Heart right ventricle (tissue), 16 donors: ENCODE measurements at regions not wholly inside any gene's neighbourhood (a gene's known extent, or its start where the extent isn't known, plus 50 kb on each side); places are given as distances from the start of the nearest gene placed in this dataset.

ENCODE experiments used
- ATAC-seq, 8 donors: fragments of 200-7000 bp; cut with Tn5 transposase; one replicate each; pipeline ENCODE4 v1.9.1; 2020; ENCODE audit warnings: mild to moderate bottlenecking in 8 of 8, moderate library complexity in 8 of 8, moderate number of reproducible peaks in 1 of 8
- DNase-seq, 2 donors: peaks; one replicate each; pipeline ENCODE4 v3.0.0-alpha.2; 2020
- H3K27ac ChIP-seq, 10 donors: fragments of 200-600 bp; sonication (generic) in 2 of 10; one replicate each; pipeline versions ENCODE4 v1.5.0 to v1.8.0; 2020 to 2022; ENCODE audit warnings: mild to moderate bottlenecking in 3 of 10
- H3K27me3 ChIP-seq, 7 donors: fragments of 200-600 bp; one replicate each; pipeline ENCODE4 v1.8.0; 2021 to 2022; ENCODE audit warnings: mild to moderate bottlenecking in 2 of 7
- H3K36me3 ChIP-seq, 9 donors: fragments of 200-600 bp; sonication (generic) in 1 of 9; one replicate each; pipeline versions ENCODE4 v1.5.0 to v1.8.0; 2020 to 2022; ENCODE audit warnings: mild to moderate bottlenecking in 2 of 9
- H3K4me1 ChIP-seq, 9 donors: fragments of 200-600 bp; sonication (generic) in 1 of 9; one replicate each; pipeline versions ENCODE4 v1.5.0 to v1.8.0; 2020 to 2022; ENCODE audit warnings: mild to moderate bottlenecking in 4 of 9
- H3K4me3 ChIP-seq, 10 donors: fragments of 200-600 bp; sonication (generic) in 2 of 10; one replicate each; pipeline versions ENCODE4 v1.5.0 to v1.8.0; 2020 to 2022; ENCODE audit warnings: mild to moderate bottlenecking in 7 of 10, moderate library complexity in 2 of 10
- H3K9me3 ChIP-seq, 11 donors: fragments of 200-600 bp in 10 of 11; sonication (generic) in 2 of 11; one replicate each; pipeline versions ENCODE4 v1.5.0 to v1.8.0; 2013 to 2022; ENCODE audit warnings: mild to moderate bottlenecking in 2 of 11, control low read depth in 1 of 11, moderate library complexity in 1 of 11
- WGBS, 2 donors: extraction: QIAGEN DNeasy Blood & Tissue Kit; methylation state at CpG; one replicate each; pipeline ENCODE4 v1.1.7; 2013; ENCODE audit warnings: inconsistent platforms in 1 of 2; 5-methylcytosine and 5-hydroxymethylcytosine counted together
- intact Hi-C, 10 donors: fragments of 100-400 bp; cut with DNase I; formaldehyde crosslinking; loops; one replicate each; pipeline versions ENCODE4 v1.11.1 to v1.14.2; 2022
- TF ChIP-seq, protein P1 (sequence below), 9 donors: fragments of 200-600 bp; sonication (generic) in 2 of 9; IDR thresholded peaks; one replicate each; pipeline versions ENCODE4 v1.5.0 to v1.8.0; 2021 to 2022; ENCODE audit warnings: antibody characterized with exemption in 9 of 9, mild to moderate bottlenecking in 5 of 9, moderate library complexity in 1 of 9
- donor health status: Arrhythmogenic right ventricular cardiomyopathy.
- donor health status: ischemic (EF 13 %, LVEDD 7.1; RV severe dilation, severe dysfunction).
- donor health status: healthy with polysubstance abuse.
- donor health status: DM: no; HTN: yes; CAD: no.
- donor health status: DM: no; HTN: no; CAD: no.
- donor health status: ischemic (EF 25% LVEDD 6.9; RV normal size, moderate dysfunction).
- donor health status: ischemic (EF 25% LVEDD 5.7; RV mildly dilated, moderate dysfunction).
- donor health status: healthy.
- donor health status: DM: yes; HTN: yes; CAD: no.
- donor health status: Ischemic cardiomyopathy.
- donor health status: ischemic (EF 35%, LVEDD 5.7; RV mildly dilated, moderate dysfunction).
- donor health status: nonischemic (EF 11% LVEDD 7.7; RV severe dilation, severe dysfunction).
- donor health status: DM: yes; HTN: yes; CAD: no.
- donor health status: PGD.
- donor health status: ischemic (EF 29% LVEDD 5.4; RV normal size, mild dysfunction).
- donor health status: nonischemic (EF 23%, LVEDD 6.1; RV moderate dilation, normal function).

DNA sequence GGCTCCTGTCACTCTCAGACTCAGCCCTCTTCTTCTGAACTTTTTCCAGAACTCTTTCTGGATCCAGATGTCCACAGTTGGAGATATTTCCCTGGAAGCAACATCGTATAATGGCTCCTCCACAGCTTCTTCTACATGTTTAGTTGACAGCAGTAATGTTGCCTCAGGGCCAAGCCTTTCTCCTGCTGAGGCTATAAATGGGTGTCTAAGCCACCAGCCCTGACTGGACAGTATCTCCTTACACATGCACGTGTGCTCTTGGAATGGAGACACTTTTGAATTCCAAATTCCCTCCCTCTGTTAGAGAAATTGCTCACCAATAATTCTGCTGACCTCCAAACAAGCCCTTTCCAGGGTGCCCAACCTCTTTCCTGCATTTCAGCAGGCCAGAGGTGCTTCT lies 156.2 kb upstream of the PIK3C3 start:
- Histone ChIP-seq H3K27ac (no peak overlapping the region), H3K4me3 (no peak overlapping the region), H3K9me3 (no peaks in the 10 kb centered on the region), H3K4me1 (no peaks in the 10 kb centered on the region), H3K27me3 (no peaks in the 10 kb centered on the region), H3K36me3 (no peaks in the 10 kb centered on the region)
- intact Hi-C loops, result no loop called here
- WGBS, 2 donors, result 36 to 49% methylated on average over 2 of the region's 2 CpGs
- ATAC-seq (no peak), DNase-seq (no peak)
- TF ChIP-seq, protein P1, sequence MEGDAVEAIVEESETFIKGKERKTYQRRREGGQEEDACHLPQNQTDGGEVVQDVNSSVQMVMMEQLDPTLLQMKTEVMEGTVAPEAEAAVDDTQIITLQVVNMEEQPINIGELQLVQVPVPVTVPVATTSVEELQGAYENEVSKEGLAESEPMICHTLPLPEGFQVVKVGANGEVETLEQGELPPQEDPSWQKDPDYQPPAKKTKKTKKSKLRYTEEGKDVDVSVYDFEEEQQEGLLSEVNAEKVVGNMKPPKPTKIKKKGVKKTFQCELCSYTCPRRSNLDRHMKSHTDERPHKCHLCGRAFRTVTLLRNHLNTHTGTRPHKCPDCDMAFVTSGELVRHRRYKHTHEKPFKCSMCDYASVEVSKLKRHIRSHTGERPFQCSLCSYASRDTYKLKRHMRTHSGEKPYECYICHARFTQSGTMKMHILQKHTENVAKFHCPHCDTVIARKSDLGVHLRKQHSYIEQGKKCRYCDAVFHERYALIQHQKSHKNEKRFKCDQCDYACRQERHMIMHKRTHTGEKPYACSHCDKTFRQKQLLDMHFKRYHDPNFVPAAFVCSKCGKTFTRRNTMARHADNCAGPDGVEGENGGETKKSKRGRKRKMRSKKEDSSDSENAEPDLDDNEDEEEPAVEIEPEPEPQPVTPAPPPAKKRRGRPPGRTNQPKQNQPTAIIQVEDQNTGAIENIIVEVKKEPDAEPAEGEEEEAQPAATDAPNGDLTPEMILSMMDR (IDR thresholded peaks at IDR 0.05), result no peak

GRCh38 chr18:41790687-41791086 lies 164.3 kb upstream of the PIK3C3 start:
- H3K36me3 ChIP-seq, result no peaks in the 10 kb centered on the region
- H3K4me1 ChIP-seq, result no peaks in the 10 kb centered on the region
- DNase-seq (no peak), ATAC-seq (no peak)
- 79 to 80% methylated on average over 5 of the region's 5 CpGs for WGBS, 2 donors
- peaks cover 0 to 4% (median 0%) of the 10 kb centered on the region in 11 donors for H3K9me3 ChIP-seq
- H3K4me3 ChIP-seq, result no peak overlapping the region
- intact Hi-C loops, result no loop called here
- no peak overlapping the region for H3K27ac ChIP-seq
- no peaks in the 10 kb centered on the region for H3K27me3 ChIP-seq
- TF ChIP-seq, protein P1 (IDR thresholded peaks at IDR 0.05), result no peak

DNA sequence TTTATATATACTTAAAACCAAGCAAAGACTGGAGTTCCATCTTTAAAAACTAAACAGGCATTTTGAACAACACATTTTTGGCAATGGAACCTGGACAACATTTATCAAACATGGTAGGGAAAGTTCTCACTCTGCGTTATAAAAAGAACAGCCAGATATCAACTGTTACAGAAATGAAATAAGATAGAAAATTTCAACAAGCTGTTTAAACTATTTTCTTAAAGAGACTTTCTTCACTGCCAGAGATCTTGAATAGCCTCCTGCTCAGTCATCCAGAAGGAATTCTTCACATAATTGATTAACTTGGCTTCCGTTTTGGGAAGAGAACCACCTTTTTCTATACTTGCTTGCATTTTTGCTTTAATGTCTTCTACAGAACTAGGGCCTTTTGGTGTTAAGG lies 166.0 kb upstream of the PIK3C3 start:
- no peak for DNase-seq
- peaks cover 0 to 4% (median 0%) of the 10 kb centered on the region in 11 donors for H3K9me3 ChIP-seq
- intact Hi-C loops, result no loop called here

DNA sequence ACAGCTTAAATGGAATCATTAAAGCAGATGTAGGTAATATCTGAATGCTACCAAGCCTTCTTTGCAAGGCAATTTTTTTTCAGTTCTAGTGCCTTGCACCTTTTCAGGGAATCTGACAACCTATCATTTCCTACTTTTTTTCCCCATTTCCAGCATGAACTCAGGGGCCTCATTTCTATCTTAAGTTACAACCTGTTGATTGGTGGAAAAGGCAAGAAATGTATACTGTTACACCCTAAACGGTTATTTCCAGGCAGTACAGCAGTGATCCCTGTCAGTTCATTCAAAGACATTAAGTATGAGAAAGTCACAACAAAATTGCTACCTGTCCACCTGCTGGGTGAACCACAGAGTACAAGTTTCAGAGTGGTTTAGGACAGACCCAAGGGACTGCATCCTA lies 171.2 kb upstream of the PIK3C3 start:
- Histone ChIP-seq H3K27ac (no peak overlapping the region), H3K36me3 (no peaks in the 10 kb centered on the region), H3K4me3 (no peak overlapping the region), H3K9me3 (no peaks in the 10 kb centered on the region), H3K4me1 (no peaks in the 10 kb centered on the region), H3K27me3 (no peaks in the 10 kb centered on the region)
- DNase-seq (no peak), ATAC-seq (no peak)
- TF ChIP-seq, protein P1 (IDR thresholded peaks at IDR 0.05), result no peak
- intact Hi-C loops, result no loop called here
- 64 to 67% methylated on average over 1 of the region's 1 CpG for WGBS, 2 donors

More for the DNA sequence above, 166.0 kb upstream of the PIK3C3 start:
- Histone ChIP-seq H3K4me3 (no peak overlapping the region), H3K36me3 (no peaks in the 10 kb centered on the region), H3K27ac (no peak overlapping the region), H3K4me1 (no peaks in the 10 kb centered on the region), H3K27me3 (no peaks in the 10 kb centered on the region)
- no peak for ATAC-seq
- WGBS, 2 donors, result 62 to 72% methylated on average over 2 of the region's 2 CpGs
- TF ChIP-seq, protein P1 (IDR thresholded peaks at IDR 0.05), result no peak
